Brain microvascular endothelial cell (primary cell): ENCODE measurements at regions not wholly inside any gene's neighbourhood (a gene's known extent, or its start where the extent isn't known, plus 50 kb on each side); places are given as distances from the start of the nearest gene placed in this dataset.
"Not testable (repeated sequence)": the region's sequence is repeated elsewhere in the genome, so short reads cannot be mapped to it uniquely, and the experiment has no call there.

Source experiments
- DNase-seq: peaks from one replicate; pipeline ENCODE4 v3.0.0-alpha.2; 2020
- H3K27ac ChIP-seq: fragments of 250-450 bp; sonication (Bioruptor Pico); 2 replicates; pipeline ENCODE4 v1.5.1; 2020; ENCODE audit warnings: mild to moderate bottlenecking, moderate library complexity
- H3K27me3 ChIP-seq: fragments of 250-450 bp; sonication (Bioruptor Pico); replicated peaks from 2 replicates; pipeline ENCODE4 v1.5.1; 2020; ENCODE audit warnings: mild to moderate bottlenecking
- H3K36me3 ChIP-seq: fragments of 250-450 bp; sonication (Bioruptor Pico); replicated peaks from 2 replicates; pipeline ENCODE4 v1.5.1; 2020; ENCODE audit warnings: mild to moderate bottlenecking
- H3K4me3 ChIP-seq: 2 replicates; pipeline ENCODE4 v1.5.1; 2011; ENCODE audit warnings: low read depth, mild to moderate bottlenecking, control low read depth, low read length, moderate library complexity
- CTCF ChIP-seq: IDR thresholded peaks from 2 replicates; pipeline ENCODE4 v1.5.1; 2011; ENCODE audit warnings: low read depth, mild to moderate bottlenecking, moderate library complexity, low read length, control low read depth, inconsistent platforms; ENCODE audit errors: missing control alignments
- in situ Hi-C: cut with HindIII; loops from 2 replicates; pipeline ENCODE4 v1.10.0; 2017; ENCODE audit warnings: low sequenced_read_pairs, low pct_ligation_motif_present

DNA sequence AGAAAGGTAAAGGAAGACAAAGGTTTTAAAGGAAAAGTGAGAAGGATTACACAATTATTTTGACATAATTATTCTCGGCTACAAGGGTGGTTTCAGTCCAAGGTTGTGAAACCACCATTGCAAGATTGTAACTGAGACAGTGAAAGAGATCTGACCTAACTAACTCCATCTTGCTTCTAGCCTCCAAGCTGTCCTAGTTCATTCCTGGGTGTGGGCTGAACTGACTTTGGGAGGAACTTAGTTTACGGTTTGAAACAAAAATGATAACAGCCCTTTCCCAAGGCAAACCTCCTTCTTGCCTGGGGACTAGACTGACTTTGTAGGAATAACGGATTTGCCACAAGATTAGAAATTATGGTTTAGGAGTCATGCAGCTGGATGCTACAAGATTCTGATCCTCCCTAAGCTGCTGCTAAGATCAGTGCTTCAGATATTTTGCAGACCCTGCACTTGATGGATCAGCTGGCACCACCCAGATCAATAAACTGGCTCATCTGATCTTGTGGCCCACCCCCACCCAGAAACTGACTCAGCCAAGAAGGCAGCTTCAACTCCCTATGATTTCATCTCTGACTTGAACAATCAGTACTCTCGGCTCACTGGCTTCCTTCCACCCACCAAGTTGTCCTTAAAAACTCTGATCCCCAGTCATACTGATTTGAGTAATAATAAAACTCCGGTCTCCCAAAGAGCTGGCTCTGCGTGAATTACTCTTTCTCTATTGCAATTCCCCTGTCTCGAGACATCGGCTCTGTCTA is 57.7 kb upstream of the AADACL2 start:
- no peak for DNase-seq
- in situ Hi-C loops = no loop called here
- Histone ChIP-seq H3K27ac (no peak overlapping the region), H3K36me3 (no peaks in the 10 kb centered on the region), H3K4me3 (no peak overlapping the region), H3K27me3 (no peaks in the 10 kb centered on the region)
- TF ChIP-seq CTCF = no peak

GRCh38 chr3:151673974-151674373 is 59.8 kb upstream of the AADACL2 start:
- Histone ChIP-seq H3K36me3 (no peaks in the 10 kb centered on the region), H3K4me3 (no peak overlapping the region)

GRCh38 chr3:151667762-151668161 is 66.0 kb upstream of the AADACL2 start:
- not testable (repeated sequence) for DNase-seq, H3K27ac ChIP-seq, H3K27me3 ChIP-seq, H3K4me3 ChIP-seq, H3K36me3 ChIP-seq
- in situ Hi-C loops = loop anchor here (25.0 kb wide), 1 partner anchor 230 kb away; no protein-coding TSS in a partner anchor

More at GRCh38 chr3:151673974-151674373, 59.8 kb upstream of the AADACL2 start:
- no peak for TF ChIP-seq CTCF
- in situ Hi-C loops = loop anchor here (25.0 kb wide), 1 partner anchor 237 kb away; no protein-coding TSS in a partner anchor
- Histone ChIP-seq H3K27ac (no peak overlapping the region), H3K27me3 (no peaks in the 10 kb centered on the region)
- DNase-seq = no peak

DNA sequence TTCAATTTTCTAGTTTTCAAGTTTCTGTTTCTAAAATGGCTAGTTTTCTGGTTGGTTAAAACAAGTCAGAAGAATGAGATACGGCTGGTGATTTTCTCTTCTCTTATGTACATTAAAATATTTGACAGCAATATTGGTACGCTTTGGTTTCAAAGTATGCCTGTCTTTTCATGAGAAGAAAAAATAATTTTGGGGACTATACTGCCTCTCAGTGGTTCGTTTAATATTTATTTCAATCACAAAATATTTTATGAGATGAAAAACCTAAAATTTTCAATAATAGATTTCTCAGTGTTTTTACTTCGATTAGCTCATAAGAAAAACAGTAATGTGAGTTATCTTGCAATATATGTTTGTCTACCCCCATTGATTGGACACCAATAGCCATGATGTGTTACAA is 72.8 kb upstream of the AADACL2 start:
- H3K27me3 ChIP-seq = no peaks in the 10 kb centered on the region
- in situ Hi-C loops = loop anchor here (25.0 kb wide), 1 partner anchor 224 kb away; no protein-coding TSS in a partner anchor
- no peak for DNase-seq
- no peak for TF ChIP-seq CTCF
- H3K27ac ChIP-seq = no peak overlapping the region
- no peaks in the 10 kb centered on the region for H3K36me3 ChIP-seq
- H3K4me3 ChIP-seq = no peak overlapping the region

- in situ Hi-C loops = no loop called here
- DNase-seq = no peak
- no peaks in the 10 kb centered on the region for H3K36me3 ChIP-seq
- no peak for TF ChIP-seq CTCF
- H3K27me3 ChIP-seq = no peaks in the 10 kb centered on the region
- H3K27ac ChIP-seq = no peak overlapping the region
- no peak overlapping the region for H3K4me3 ChIP-seq
These were observed 88.7 kb upstream of the AADACL2 start for GRCh38 chr3:151644986-151645385.

DNA sequence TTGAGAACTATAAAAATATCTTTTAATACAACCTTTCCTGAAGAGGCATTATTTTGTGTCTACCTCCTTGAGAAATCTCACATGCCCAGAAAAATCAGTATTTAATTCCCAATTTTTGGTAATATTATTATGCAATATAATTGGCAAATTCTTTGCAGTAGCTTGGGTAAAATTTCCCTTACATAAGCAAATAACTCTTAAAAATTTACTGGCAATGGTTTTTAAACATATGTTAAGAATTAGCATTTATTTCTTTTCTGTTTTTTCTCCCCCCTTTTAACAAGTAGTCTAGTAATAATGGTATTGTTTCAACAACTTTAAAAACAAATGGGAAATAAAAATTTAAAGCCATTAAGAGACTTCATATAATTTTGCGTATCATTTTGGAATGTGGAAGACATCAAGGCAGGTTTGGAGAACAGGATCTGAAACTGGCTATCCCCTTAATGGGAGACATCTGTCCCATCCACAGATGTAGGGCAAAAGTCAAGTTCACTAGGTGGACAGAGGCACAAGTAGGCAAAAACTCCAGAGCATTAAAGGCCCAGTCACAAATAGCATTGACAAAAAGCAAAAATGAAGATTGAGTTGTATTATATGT is 89.6 kb upstream of the AADACL2 start:
- in situ Hi-C loops = no loop called here
- Histone ChIP-seq H3K36me3 (no peaks in the 10 kb centered on the region), H3K27ac (no peak overlapping the region), H3K4me3 (no peak overlapping the region), H3K27me3 (no peaks in the 10 kb centered on the region)
- TF ChIP-seq CTCF = no peak
- no peak for DNase-seq
